ENCODE measurements at regions not wholly inside any gene's neighbourhood (a gene's known extent, or its start where the extent isn't known, plus 50 kb on each side); places are given as distances from the start of the nearest gene placed in this dataset.
A peak's percentile ranks its signal among the peaks of the same experiment; 100 is the strongest.

GRCh38 chr12:58154359-58154758 is 213.0 kb downstream of the ATP23 start:
- TF ChIP-seq CTCF (conservative IDR thresholded peaks at IDR 0.05), result no peak
- TF ChIP-seq ZFX (IDR thresholded peaks at IDR 0.05), result no peak
- no peak overlapping the region for H3K27ac ChIP-seq

- H3K27ac ChIP-seq, result no peak overlapping the region
- no peak for TF ChIP-seq ZFX (IDR thresholded peaks at IDR 0.05)
Observed at GRCh38 chr12:58156697-58157096, 215.3 kb downstream of the ATP23 start.

- TF ChIP-seq ZFX (IDR thresholded peaks at IDR 0.05) (no peak), CTCF (conservative IDR thresholded peaks at IDR 0.05) (no peak)
- peak overlapping the region; percentile 54; the same call in 1 of the 2 replicates for H3K27ac ChIP-seq
Observed at GRCh38 chr12:58159941-58160340, 218.6 kb downstream of the ATP23 start.

GRCh38 chr12:58161773-58162172 is 220.4 kb downstream of the ATP23 start:
- TF ChIP-seq ZFX (IDR thresholded peaks at IDR 0.05) (no peak), CTCF (conservative IDR thresholded peaks at IDR 0.05) (no peak)

GRCh38 chr12:58163021-58163420 is 221.7 kb downstream of the ATP23 start:
- TF ChIP-seq CTCF (conservative IDR thresholded peaks at IDR 0.05) (no peak), ZFX (IDR thresholded peaks at IDR 0.05) (no peak)
- H3K27ac ChIP-seq, result no peak overlapping the region

More at GRCh38 chr12:58161773-58162172, 220.4 kb downstream of the ATP23 start:
- no peak overlapping the region for H3K27ac ChIP-seq

GRCh38 chr12:58166643-58167042 is 225.3 kb downstream of the ATP23 start:
- no peak overlapping the region for H3K27ac ChIP-seq
- TF ChIP-seq CTCF (conservative IDR thresholded peaks at IDR 0.05) (no peak), ZFX (IDR thresholded peaks at IDR 0.05) (no peak)

GRCh38 chr12:58167622-58168021 is 226.3 kb downstream of the ATP23 start:
- H3K27ac ChIP-seq, result no peak overlapping the region
- no peak for TF ChIP-seq ZFX (IDR thresholded peaks at IDR 0.05)
- TF ChIP-seq CTCF (conservative IDR thresholded peaks at IDR 0.05), result no peak

GRCh38 chr12:58169826-58170225 is 228.5 kb downstream of the ATP23 start:
- H3K27ac ChIP-seq, result no peak overlapping the region

More at GRCh38 chr12:58169826-58170225, 228.5 kb downstream of the ATP23 start:
- TF ChIP-seq CTCF (conservative IDR thresholded peaks at IDR 0.05), result no peak
- no peak for TF ChIP-seq ZFX (IDR thresholded peaks at IDR 0.05)

All from C4-2B (cell line).